Kidney epithelial cell (primary cell): ENCODE measurements at regions not wholly inside any gene's neighbourhood (a gene's known extent, or its start where the extent isn't known, plus 50 kb on each side); places are given as distances from the start of the nearest gene placed in this dataset.

Experiments used
- DNase-seq: peaks from one replicate; pipeline ENCODE4 v3.0.0-alpha.2; 2010; ENCODE audit warnings: low read depth
- H3K27me3 ChIP-seq: 2 replicates; pipeline ENCODE4 v1.6.0; 2011; ENCODE audit warnings: low read length; ENCODE audit not compliant: control insufficient read depth, insufficient read depth
- H3K36me3 ChIP-seq: 2 replicates; pipeline ENCODE4 v1.5.1; 2011; ENCODE audit warnings: low read length; ENCODE audit not compliant: control insufficient read depth, insufficient read depth
- H3K4me3 ChIP-seq: 2 replicates; pipeline ENCODE4 v1.5.1; 2011; ENCODE audit warnings: low read depth, mild to moderate bottlenecking, control low read depth, low read length
- TF ChIP-seq, protein P1 (sequence below): IDR thresholded peaks from 2 replicates; pipeline ENCODE4 v1.5.1; 2011; ENCODE audit warnings: mild to moderate bottlenecking, moderate library complexity, low read length, control low read depth, inconsistent platforms; ENCODE audit not compliant: insufficient read depth, poor library complexity, severe bottlenecking

DNA sequence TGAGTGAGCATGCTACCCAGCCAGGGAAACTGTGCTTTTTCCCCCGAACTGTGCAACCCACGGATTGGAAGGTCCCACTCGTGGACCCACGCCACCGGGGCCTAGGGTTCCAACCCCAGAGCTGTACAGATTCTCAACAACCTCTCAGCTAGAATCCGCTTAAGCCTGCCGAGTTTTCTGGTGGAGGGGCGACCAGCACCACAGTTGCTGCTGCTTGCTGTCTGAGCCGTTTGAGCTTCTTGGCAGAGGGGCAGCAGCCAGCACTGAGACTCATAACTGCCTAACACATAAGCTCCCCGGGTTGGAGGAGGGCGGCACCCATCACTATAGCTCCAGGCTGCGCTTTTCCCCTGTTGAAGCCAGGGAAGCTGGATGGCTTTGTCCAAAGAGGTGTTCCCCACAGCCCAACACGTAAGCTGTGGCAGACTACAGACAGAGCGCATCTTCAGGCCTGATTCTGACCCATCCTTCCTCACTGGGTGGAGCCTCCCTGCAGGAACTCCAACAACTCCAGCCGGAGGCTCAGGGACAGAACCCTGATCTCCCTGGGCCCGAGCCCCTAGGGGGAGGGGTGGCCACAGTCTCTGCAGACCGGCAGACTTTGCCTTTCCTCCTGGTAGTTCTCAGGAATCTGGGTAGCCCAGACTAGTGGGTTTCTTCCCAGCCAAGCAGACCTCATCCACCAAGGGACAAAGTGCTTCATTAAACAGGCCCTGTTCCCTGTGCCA lies 871.6 kb downstream of the SLITRK6 start:
- Histone ChIP-seq H3K27me3 (no peaks in the 10 kb centered on the region), H3K4me3 (no peak overlapping the region), H3K36me3 (no peaks in the 10 kb centered on the region)
- TF ChIP-seq, protein P1, sequence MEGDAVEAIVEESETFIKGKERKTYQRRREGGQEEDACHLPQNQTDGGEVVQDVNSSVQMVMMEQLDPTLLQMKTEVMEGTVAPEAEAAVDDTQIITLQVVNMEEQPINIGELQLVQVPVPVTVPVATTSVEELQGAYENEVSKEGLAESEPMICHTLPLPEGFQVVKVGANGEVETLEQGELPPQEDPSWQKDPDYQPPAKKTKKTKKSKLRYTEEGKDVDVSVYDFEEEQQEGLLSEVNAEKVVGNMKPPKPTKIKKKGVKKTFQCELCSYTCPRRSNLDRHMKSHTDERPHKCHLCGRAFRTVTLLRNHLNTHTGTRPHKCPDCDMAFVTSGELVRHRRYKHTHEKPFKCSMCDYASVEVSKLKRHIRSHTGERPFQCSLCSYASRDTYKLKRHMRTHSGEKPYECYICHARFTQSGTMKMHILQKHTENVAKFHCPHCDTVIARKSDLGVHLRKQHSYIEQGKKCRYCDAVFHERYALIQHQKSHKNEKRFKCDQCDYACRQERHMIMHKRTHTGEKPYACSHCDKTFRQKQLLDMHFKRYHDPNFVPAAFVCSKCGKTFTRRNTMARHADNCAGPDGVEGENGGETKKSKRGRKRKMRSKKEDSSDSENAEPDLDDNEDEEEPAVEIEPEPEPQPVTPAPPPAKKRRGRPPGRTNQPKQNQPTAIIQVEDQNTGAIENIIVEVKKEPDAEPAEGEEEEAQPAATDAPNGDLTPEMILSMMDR: no peak
- DNase-seq: no peak

DNA sequence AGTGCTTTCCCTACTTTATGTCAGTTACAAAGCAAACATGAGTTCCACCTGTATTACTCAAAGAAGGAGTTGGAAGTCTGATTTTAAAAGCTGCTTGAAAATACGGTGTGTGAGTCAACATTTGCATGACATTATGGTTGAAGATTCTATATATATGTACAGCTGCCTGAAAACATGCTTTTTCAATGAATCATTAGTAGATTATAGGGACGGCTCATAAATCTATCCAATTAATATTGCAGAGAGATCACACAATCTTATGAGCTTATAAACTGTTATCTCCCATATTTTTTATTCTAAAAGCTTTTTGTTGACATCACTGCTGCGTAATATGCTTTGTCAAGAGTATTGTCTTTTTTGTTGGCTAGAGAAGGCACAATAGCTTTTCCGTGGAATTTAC lies 873.8 kb downstream of the SLITRK6 start:
- no peaks in the 10 kb centered on the region for H3K27me3 ChIP-seq
- no peak for DNase-seq

DNA sequence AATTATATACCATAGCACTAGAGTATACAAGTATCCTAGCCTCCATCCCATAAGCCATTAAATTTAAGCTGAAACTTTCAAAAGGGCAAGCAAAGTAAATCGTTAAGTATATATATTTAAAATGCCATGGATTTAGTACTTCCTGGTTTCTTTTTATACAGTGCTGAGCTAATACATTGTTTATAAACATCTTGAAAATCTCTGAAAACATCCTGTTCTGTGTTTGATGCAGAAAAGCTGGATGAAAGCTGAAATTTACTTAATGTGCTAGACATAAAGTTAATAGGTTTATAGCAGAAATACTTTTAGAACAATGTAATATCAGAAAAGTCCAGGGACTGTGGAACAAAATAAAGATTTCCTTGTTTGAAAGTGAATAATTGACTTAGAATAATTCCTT lies 875.4 kb downstream of the SLITRK6 start:
- no peak for DNase-seq
- TF ChIP-seq, protein P1: no peak
- H3K36me3 ChIP-seq: no peaks in the 10 kb centered on the region
- H3K27me3 ChIP-seq: no peaks in the 10 kb centered on the region
- no peak overlapping the region for H3K4me3 ChIP-seq

More for the DNA sequence above, 873.8 kb downstream of the SLITRK6 start:
- H3K4me3 ChIP-seq: no peak overlapping the region
- H3K36me3 ChIP-seq: no peaks in the 10 kb centered on the region
- TF ChIP-seq, protein P1: no peak

DNA sequence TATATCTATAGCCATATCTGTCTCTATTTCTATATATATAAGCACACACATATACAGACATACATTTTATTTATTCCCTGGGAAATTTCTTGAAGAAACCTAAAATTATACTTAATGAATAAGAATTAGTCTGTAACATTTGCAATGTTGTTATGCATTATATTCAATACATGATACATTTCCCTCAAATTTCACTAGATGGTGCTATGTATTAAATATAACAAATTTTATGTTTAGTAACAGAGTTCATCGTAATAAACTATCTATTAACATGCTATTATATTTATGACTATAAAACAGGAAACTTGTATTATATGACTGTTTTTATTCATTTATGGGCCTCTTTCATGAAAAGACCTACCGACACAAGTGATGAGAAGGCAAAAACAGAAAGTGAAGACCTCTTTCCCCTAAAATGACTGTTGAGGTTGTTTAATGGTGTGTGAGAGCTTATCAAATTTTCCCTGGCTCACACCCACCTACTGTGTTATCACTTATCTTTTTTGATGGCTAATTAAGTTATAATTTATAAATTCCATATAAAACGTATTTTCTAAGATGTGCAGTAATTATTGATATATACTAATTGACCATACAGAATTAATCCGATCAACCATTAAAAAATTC lies 881.9 kb downstream of the SLITRK6 start:
- Histone ChIP-seq H3K36me3 (no peaks in the 10 kb centered on the region), H3K4me3 (no peak overlapping the region), H3K27me3 (no peaks in the 10 kb centered on the region)
- DNase-seq: no peak
- TF ChIP-seq, protein P1: no peak

DNA sequence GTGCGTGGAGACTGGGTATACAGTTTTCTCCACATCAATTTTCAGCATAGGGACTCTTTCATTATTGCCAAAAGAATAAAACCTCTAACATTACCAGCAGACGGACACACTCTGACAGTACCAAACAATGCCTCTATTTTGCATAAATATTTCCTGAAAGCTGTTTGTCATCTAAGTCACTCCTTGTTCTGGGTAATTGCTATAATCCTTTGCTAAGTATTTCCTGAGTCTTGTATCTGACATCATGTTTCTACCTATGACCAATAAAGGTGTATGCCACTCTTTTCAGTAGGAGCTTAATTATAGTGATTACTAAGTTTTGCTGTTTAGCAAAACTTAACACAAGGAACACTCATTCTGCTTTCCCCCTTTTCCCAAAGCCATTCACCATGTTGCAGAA lies 886.5 kb downstream of the SLITRK6 start:
- H3K36me3 ChIP-seq: no peaks in the 10 kb centered on the region
- TF ChIP-seq, protein P1: no peak
- DNase-seq: no peak
- no peak overlapping the region for H3K4me3 ChIP-seq
- H3K27me3 ChIP-seq: no peaks in the 10 kb centered on the region

DNA sequence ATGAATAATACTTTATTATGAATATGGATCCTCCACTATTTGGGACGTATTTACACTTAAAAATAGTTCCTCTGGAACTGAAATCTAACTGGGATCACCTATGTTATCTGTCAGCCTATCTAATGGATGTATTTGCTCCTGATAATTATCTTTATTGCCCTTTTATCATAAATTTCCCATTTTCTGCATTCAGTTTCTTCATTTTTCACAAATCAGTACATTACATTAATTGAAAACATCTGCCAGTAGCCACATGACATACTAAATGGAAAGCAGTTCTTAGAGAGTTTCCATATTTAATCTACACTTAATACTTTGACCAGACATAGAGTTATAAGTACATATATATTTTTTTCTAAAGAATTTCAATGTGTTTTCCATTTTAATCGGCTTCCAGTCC lies 888.8 kb downstream of the SLITRK6 start:
- Histone ChIP-seq H3K36me3 (no peaks in the 10 kb centered on the region), H3K27me3 (no peaks in the 10 kb centered on the region), H3K4me3 (no peak overlapping the region)
- DNase-seq: no peak
- TF ChIP-seq, protein P1: no peak
